Natural killer cell (primary cell): ENCODE measurements at regions not wholly inside any gene's neighbourhood (a gene's known extent, or its start where the extent isn't known, plus 50 kb on each side); places are given as distances from the start of the nearest gene placed in this dataset.

ENCODE experiments used
- ATAC-seq, 3 donors: fragments of 150-1000 bp in 2 of 3; fragments of 200-7000 bp in 1 of 3; cut with Tn5 transposase; 1 replicate in 1 of 3; 2 replicates in 2 of 3; pipeline ENCODE4 v1.10.0; 2021; ENCODE audit warnings: mild to moderate bottlenecking in 2 of 3, moderate library complexity in 2 of 3
- DNase-seq, 2 donors: peaks; one replicate each; pipeline versions ENCODE4 v3.0.0 to v3.0.0-alpha.2; 2013 to 2021; ENCODE audit warnings: mixed read lengths in 1 of 2
- H3K27ac ChIP-seq: one replicate; pipeline ENCODE4 v1.5.1; 2013; ENCODE audit warnings: mild to moderate bottlenecking, low read length
- H3K27me3 ChIP-seq: one replicate; pipeline ENCODE4 v1.6.1; 2013; ENCODE audit warnings: low read length; ENCODE audit not compliant: control insufficient read depth, insufficient read depth
- H3K36me3 ChIP-seq: one replicate; pipeline ENCODE4 v1.6.1; 2013; ENCODE audit warnings: low read length; ENCODE audit not compliant: control insufficient read depth, insufficient read depth
- H3K4me1 ChIP-seq: one replicate; pipeline ENCODE4 v1.6.1; 2013; ENCODE audit warnings: low read length; ENCODE audit not compliant: control insufficient read depth, insufficient read depth
- H3K4me3 ChIP-seq: one replicate; pipeline ENCODE4 v1.5.1; 2013; ENCODE audit warnings: low read length
- H3K9me3 ChIP-seq: one replicate; pipeline ENCODE4 v1.6.1; 2013; ENCODE audit warnings: low read length; ENCODE audit not compliant: control insufficient read depth, insufficient read depth
- H3K27ac Mint-ChIP-seq, 2 donors: one replicate each; pipeline ENCODE4 v1.8.0; 2022; ENCODE audit warnings: mild to moderate bottlenecking in 2 of 2, mixed read lengths in 2 of 2, moderate library complexity in 1 of 2
- H3K27me3 Mint-ChIP-seq, 2 donors: one replicate each; pipeline ENCODE4 v1.8.0; 2022; ENCODE audit warnings: low read depth in 2 of 2, mixed read lengths in 2 of 2
- H3K36me3 Mint-ChIP-seq: one replicate; pipeline ENCODE4 v1.8.0; 2022; ENCODE audit warnings: mixed read lengths
- H3K4me1 Mint-ChIP-seq, 2 donors: one replicate each; pipeline ENCODE4 v1.8.0; 2022; ENCODE audit warnings: mixed read lengths in 2 of 2
- H3K4me3 Mint-ChIP-seq: one replicate; pipeline ENCODE4 v1.8.0; 2022; ENCODE audit warnings: mild to moderate bottlenecking, moderate library complexity, mixed read lengths
- H3K9me3 Mint-ChIP-seq, 2 donors: one replicate each; pipeline ENCODE4 v1.8.0; 2022; ENCODE audit warnings: mixed read lengths in 2 of 2
- WGBS: methylation state at CpG from one replicate; pipeline ENCODE4 v1.1.7; 2013; ENCODE audit warnings: missing lambda C conversion rate; ENCODE audit not compliant: insufficient coverage; 5-methylcytosine and 5-hydroxymethylcytosine counted together
- intact Hi-C: fragments of 100-400 bp; cut with micrococcal nuclease; formaldehyde crosslinking; loops from one replicate; pipeline ENCODE4 v1.14.2; 2022
- TF ChIP-seq, protein P1 (sequence below): fragments of 200-600 bp; IDR thresholded peaks from one replicate; pipeline ENCODE4 v1.8.0; 2022; ENCODE audit warnings: antibody characterized with exemption

DNA sequence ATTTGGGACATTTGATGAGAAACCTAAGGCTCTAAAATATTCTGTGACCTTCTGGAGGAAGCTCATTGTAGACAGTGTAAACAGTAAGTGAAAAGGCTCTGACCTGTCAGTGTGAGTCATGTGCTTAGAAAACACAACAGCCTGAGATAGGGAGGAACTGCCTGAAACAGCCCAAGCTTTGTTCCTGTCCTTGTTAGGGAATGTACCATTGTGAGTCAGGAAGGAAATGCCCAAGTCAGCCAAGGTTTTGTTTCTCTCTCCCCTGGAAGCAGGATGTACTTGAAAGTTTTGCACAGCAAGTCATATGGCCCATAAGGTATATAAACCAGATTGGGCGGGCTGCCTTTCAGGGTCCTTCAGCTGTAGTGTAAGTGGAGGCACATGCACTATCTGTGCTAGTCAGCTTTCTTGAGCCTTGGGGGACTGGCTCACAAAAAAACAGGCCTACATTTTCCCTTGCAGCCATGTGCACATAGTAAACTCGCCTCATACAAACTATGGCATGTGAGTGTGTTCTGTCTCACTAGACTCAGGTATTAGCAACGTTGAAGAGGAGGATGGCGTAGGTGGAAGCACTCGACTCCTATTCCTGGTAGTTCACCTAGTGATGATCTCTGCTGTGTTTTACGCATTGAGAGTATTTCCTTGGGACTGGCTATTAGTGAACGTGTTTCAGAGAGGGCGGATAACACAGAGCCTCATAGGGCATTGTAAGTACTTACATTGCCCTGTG lies 141.2 kb upstream of the KLHL1 start:
- Mint-ChIP-seq H3K4me3 (no peak overlapping the region), H3K27me3 (no peaks in the 10 kb centered on the region), H3K9me3 (peaks cover 23 to 37% of the 10 kb centered on the region in 2 donors), H3K4me1 (no peaks in the 10 kb centered on the region), H3K27ac (no peak overlapping the region), H3K36me3 (peaks cover 4% of the 10 kb centered on the region)
- DNase-seq (no peak), ATAC-seq (no peak)
- no peaks in the 10 kb centered on the region for H3K4me1 ChIP-seq
- no peaks in the 10 kb centered on the region for H3K9me3 ChIP-seq
- TF ChIP-seq, protein P1, sequence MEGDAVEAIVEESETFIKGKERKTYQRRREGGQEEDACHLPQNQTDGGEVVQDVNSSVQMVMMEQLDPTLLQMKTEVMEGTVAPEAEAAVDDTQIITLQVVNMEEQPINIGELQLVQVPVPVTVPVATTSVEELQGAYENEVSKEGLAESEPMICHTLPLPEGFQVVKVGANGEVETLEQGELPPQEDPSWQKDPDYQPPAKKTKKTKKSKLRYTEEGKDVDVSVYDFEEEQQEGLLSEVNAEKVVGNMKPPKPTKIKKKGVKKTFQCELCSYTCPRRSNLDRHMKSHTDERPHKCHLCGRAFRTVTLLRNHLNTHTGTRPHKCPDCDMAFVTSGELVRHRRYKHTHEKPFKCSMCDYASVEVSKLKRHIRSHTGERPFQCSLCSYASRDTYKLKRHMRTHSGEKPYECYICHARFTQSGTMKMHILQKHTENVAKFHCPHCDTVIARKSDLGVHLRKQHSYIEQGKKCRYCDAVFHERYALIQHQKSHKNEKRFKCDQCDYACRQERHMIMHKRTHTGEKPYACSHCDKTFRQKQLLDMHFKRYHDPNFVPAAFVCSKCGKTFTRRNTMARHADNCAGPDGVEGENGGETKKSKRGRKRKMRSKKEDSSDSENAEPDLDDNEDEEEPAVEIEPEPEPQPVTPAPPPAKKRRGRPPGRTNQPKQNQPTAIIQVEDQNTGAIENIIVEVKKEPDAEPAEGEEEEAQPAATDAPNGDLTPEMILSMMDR, result no peak
- H3K4me3 ChIP-seq, result no peak overlapping the region
- intact Hi-C loops, result no loop called here
- no peaks in the 10 kb centered on the region for H3K36me3 ChIP-seq
- no peak overlapping the region for H3K27ac ChIP-seq
- WGBS, result 91% methylated on average over 8 of the region's 8 CpGs
- H3K27me3 ChIP-seq, result no peaks in the 10 kb centered on the region

DNA sequence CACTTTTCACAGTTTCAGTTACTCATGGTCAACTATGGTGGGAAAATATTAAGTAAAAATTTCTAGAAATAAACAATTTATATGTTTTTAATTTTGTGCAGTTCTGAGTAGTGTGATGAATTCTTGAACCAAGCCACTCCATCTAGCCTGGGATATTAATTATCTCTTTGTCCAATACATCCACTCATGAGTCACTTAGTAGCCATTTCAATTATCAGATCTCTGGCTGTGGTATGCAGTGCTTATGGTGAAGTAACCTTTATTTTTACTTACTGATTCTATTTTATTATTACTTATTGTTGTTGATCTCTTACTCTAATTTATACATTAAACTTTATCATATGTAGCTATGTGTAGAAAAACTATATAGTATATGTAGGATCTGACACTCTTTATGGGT lies 128.9 kb upstream of the KLHL1 start:
- intact Hi-C loops, result no loop called here
- H3K27ac ChIP-seq, result no peak overlapping the region
- TF ChIP-seq, protein P1, result no peak
- Mint-ChIP-seq H3K4me1 (no peaks in the 10 kb centered on the region), H3K27ac (no peak overlapping the region), H3K9me3 (peaks cover 7 to 19% of the 10 kb centered on the region in 2 donors), H3K27me3 (no peaks in the 10 kb centered on the region), H3K36me3 (no peaks in the 10 kb centered on the region), H3K4me3 (no peak overlapping the region)
- ATAC-seq, result no peak
- H3K36me3 ChIP-seq, result no peaks in the 10 kb centered on the region
- H3K27me3 ChIP-seq, result no peaks in the 10 kb centered on the region
- H3K4me3 ChIP-seq, result no peak overlapping the region
- H3K4me1 ChIP-seq, result no peaks in the 10 kb centered on the region
- peaks cover 13% of the 10 kb centered on the region for H3K9me3 ChIP-seq
- DNase-seq, result no peak

DNA sequence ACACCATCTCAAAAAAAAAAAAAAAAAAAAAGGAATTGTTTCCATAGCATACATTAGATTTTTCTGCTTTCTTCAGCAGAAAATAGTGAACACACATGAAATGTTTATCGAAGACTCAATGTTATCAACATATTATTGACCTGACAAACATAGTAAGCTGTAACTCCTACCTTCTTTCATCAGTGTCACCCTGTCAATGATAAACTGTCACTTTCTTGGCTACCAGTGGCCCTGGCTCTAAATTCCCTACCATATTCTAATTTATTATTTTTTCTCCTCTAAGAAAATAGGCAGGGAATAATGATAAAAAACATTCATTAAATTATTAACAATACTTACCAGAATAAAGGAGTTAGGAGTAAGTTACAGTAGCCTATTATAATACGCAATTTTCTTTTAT lies 127.3 kb upstream of the KLHL1 start:
- peaks cover 7 to 16% of the 10 kb centered on the region in 2 donors for H3K9me3 Mint-ChIP-seq
- intact Hi-C loops, result no loop called here
- no peak overlapping the region for H3K4me3 Mint-ChIP-seq
- no peak for ATAC-seq
- H3K36me3 Mint-ChIP-seq, result no peaks in the 10 kb centered on the region
- H3K9me3 ChIP-seq, result peaks cover 13% of the 10 kb centered on the region
- no peaks in the 10 kb centered on the region for H3K4me1 ChIP-seq
- no peaks in the 10 kb centered on the region for H3K36me3 ChIP-seq
- no peak overlapping the region for H3K27ac Mint-ChIP-seq
- H3K27ac ChIP-seq, result no peak overlapping the region
- TF ChIP-seq, protein P1, result no peak
- no peak overlapping the region for H3K4me3 ChIP-seq
- no peak for DNase-seq
- H3K27me3 ChIP-seq, result no peaks in the 10 kb centered on the region
- no peaks in the 10 kb centered on the region for H3K4me1 Mint-ChIP-seq
- H3K27me3 Mint-ChIP-seq, result no peaks in the 10 kb centered on the region
- 89% methylated on average over 1 of the region's 2 CpGs for WGBS

GRCh38 chr13:70223911-70224310 lies 115.7 kb upstream of the KLHL1 start:
- H3K36me3 Mint-ChIP-seq, result peaks cover 5% of the 10 kb centered on the region
- Histone ChIP-seq H3K4me1 (no peaks in the 10 kb centered on the region), H3K27ac (no peak overlapping the region), H3K4me3 (no peak overlapping the region), H3K27me3 (no peaks in the 10 kb centered on the region), H3K36me3 (no peaks in the 10 kb centered on the region), H3K9me3 (no peaks in the 10 kb centered on the region)
- TF ChIP-seq, protein P1, result no peak
- H3K9me3 Mint-ChIP-seq, result peaks cover 19 to 21% of the 10 kb centered on the region in 2 donors
- no peak for ATAC-seq
- no peak overlapping the region for H3K4me3 Mint-ChIP-seq
- no peak for DNase-seq
- WGBS, result 96% methylated on average over 5 of the region's 6 CpGs
- H3K4me1 Mint-ChIP-seq, result no peaks in the 10 kb centered on the region
- H3K27me3 Mint-ChIP-seq, result no peaks in the 10 kb centered on the region
- intact Hi-C loops, result no loop called here
- no peak overlapping the region for H3K27ac Mint-ChIP-seq
